GM19463 (cell line): ENCODE measurements at regions not wholly inside any gene's neighbourhood (a gene's known extent, or its start where the extent isn't known, plus 50 kb on each side); places are given as distances from the start of the nearest gene placed in this dataset.

Source experiments
- ATAC-seq: cut with Tn5 transposase; IDR thresholded peaks from one replicate; pipeline ENCODE4 v1.9.1; 2021; ENCODE audit warnings: mild to moderate bottlenecking, moderate library complexity; ENCODE audit not compliant: unreplicated experiment

GRCh38 chr9:116060631-116061030, 93.0 kb upstream of the PAPPA start:
- ATAC-seq, result no peak

GRCh38 chr9:116061546-116062205, 91.9 kb upstream of the PAPPA start:
- ATAC-seq, result no peak

- no peak for ATAC-seq
These were observed 91.4 kb upstream of the PAPPA start for GRCh38 chr9:116062206-116062550.

- no peak for ATAC-seq
These were observed 88.6 kb upstream of the PAPPA start for GRCh38 chr9:116064970-116065369.

- no peak for ATAC-seq
These were observed 87.4 kb upstream of the PAPPA start for GRCh38 chr9:116066221-116066620.

GRCh38 chr9:116067566-116067965, 86.0 kb upstream of the PAPPA start:
- no peak for ATAC-seq

- ATAC-seq, result no peak
These were observed 83.2 kb upstream of the PAPPA start for GRCh38 chr9:116070256-116070914.

- ATAC-seq, result no peak
These were observed 81.5 kb upstream of the PAPPA start for GRCh38 chr9:116072046-116072445.

GRCh38 chr9:116073826-116074225, 79.8 kb upstream of the PAPPA start:
- no peak for ATAC-seq

GRCh38 chr9:116074658-116075057, 78.9 kb upstream of the PAPPA start:
- no peak for ATAC-seq

GRCh38 chr9:116075191-116075590, 78.4 kb upstream of the PAPPA start:
- no peak for ATAC-seq

- no peak for ATAC-seq
These were observed 75.0 kb upstream of the PAPPA start for GRCh38 chr9:116078640-116079039.

- ATAC-seq, result no peak
These were observed 73.0 kb upstream of the PAPPA start for GRCh38 chr9:116080561-116080960.

- ATAC-seq, result no peak
These were observed 72.0 kb upstream of the PAPPA start for GRCh38 chr9:116081435-116082115.

- no peak for ATAC-seq
These were observed 69.8 kb upstream of the PAPPA start for GRCh38 chr9:116083837-116084236.

- no peak for ATAC-seq
These were observed 69.1 kb upstream of the PAPPA start for GRCh38 chr9:116084497-116084896.

- ATAC-seq, result no peak
These were observed 66.3 kb upstream of the PAPPA start for GRCh38 chr9:116087246-116087645.

GRCh38 chr9:116087751-116088194, 65.8 kb upstream of the PAPPA start:
- no peak for ATAC-seq

GRCh38 chr9:116088396-116088795, 65.2 kb upstream of the PAPPA start:
- no peak for ATAC-seq

- ATAC-seq, result no peak
These were observed 63.4 kb upstream of the PAPPA start for GRCh38 chr9:116090030-116090770.

- ATAC-seq, result no peak
These were observed 58.7 kb upstream of the PAPPA start for GRCh38 chr9:116094846-116095245.

GRCh38 chr9:116095403-116095802, 58.2 kb upstream of the PAPPA start:
- no peak for ATAC-seq
